ENCODE measurements at regions not wholly inside any gene's neighbourhood (a gene's known extent, or its start where the extent isn't known, plus 50 kb on each side); places are given as distances from the start of the nearest gene placed in this dataset.

- TF ChIP-seq ZBTB40 (IDR thresholded peaks at IDR 0.05) (0 out of 2 replicates have a peak, but pooled peaks have one; percentile 5), ZBTB40 (CRISPR knock-in tag; IDR thresholded peaks at IDR 0.05) (no peak), NCOA1 (IDR thresholded peaks at IDR 0.05; ENCODE audit: low read depth) (no peak), NFXL1 (CRISPR knock-in tag; IDR thresholded peaks at IDR 0.05) (no peak), ZFPM2 (CRISPR knock-in tag; IDR thresholded peaks at IDR 0.05) (no peak), ELK1 (CRISPR knock-in tag; IDR thresholded peaks at IDR 0.05) (no peak), EWSR1 (IDR thresholded peaks at IDR 0.05; ENCODE audit: borderline replicate concordance, low read depth, partially characterized antibody) (no peak), SOX6 (IDR thresholded peaks at IDR 0.05) (peak; percentile 36; the same call in 1 of the 2 replicates), RFX7 (CRISPR knock-in tag; IDR thresholded peaks at IDR 0.05) (no peak), GATAD2A (IDR thresholded peaks at IDR 0.05) (no peak), MCM5 (IDR thresholded peaks at IDR 0.05; ENCODE audit: low read depth) (no peak), PRDM10 (IDR thresholded peaks at IDR 0.05; ENCODE audit: partially characterized antibody) (peak; percentile 54), RBM14 (IDR thresholded peaks at IDR 0.05; ENCODE audit: borderline replicate concordance, insufficient read depth, low read depth, low read length) (no peak), PHF8 (IDR thresholded peaks at IDR 0.05; ENCODE audit: borderline replicate concordance, low read length) (peak; percentile 35; the same call in 1 of the 2 replicates)
Observed at GRCh38 chr17:77320485-77321256, 179.9 kb downstream of the SEC14L1 start (continued).
